Activated T-cell treated with anti-CD3 and anti-CD28 coated beads, Interleukin-2, amount 50 U/mL, for 4 hours (primary cell): ENCODE measurements at regions not wholly inside any gene's neighbourhood (a gene's known extent, or its start where the extent isn't known, plus 50 kb on each side); places are given as distances from the start of the nearest gene placed in this dataset.

Source experiments
- ATAC-seq, 2 donors: fragments of 200-7000 bp; cut with Tn5 transposase; one replicate each; pipeline ENCODE4 v1.10.0; 2021
- DNase-seq: peaks from one replicate; pipeline ENCODE4 v3.0.0-alpha.2; 2020
- H3K27me3 Mint-ChIP-seq: one replicate; pipeline ENCODE4 v1.8.0; 2021; ENCODE audit warnings: low read depth, mixed read lengths
- H3K36me3 Mint-ChIP-seq: one replicate; pipeline ENCODE4 v1.8.0; 2022; ENCODE audit warnings: mixed read lengths; ENCODE audit not compliant: insufficient read depth
- H3K4me1 Mint-ChIP-seq: one replicate; pipeline ENCODE4 v1.8.0; 2021; ENCODE audit warnings: low read depth, mixed read lengths
- H3K4me3 Mint-ChIP-seq: one replicate; pipeline ENCODE4 v1.8.0; 2021; ENCODE audit warnings: mild to moderate bottlenecking, moderate library complexity, mixed read lengths
- H3K9me3 Mint-ChIP-seq: one replicate; pipeline ENCODE4 v1.8.0; 2021; ENCODE audit warnings: mixed read lengths

DNA sequence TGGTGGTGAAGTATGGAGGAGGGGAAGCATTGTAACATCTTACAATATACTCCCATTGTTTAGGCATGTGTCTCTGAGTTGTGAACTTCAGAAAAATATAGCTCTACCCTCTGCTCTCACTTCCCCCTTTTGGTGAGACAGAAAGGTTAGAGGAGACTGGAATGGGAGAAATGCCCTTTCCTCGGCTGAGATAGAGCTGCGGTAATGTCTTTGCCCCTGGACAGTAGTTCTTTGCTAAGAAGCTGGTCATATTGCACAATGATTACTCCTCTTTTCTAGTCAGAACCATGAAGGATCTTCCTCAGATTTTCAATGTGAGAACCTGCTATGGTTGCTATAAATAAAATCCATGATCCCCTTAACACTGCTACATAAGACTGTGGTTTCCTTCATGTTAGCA lies 171.0 kb downstream of the SEM1 start:
- ATAC-seq (no peak), DNase-seq (no peak)
- Mint-ChIP-seq H3K27me3 (peaks cover 5% of the 10 kb centered on the region), H3K9me3 (no peaks in the 10 kb centered on the region), H3K4me3 (no peak overlapping the region), H3K36me3 (no peaks in the 10 kb centered on the region), H3K4me1 (no peaks in the 10 kb centered on the region)

DNA sequence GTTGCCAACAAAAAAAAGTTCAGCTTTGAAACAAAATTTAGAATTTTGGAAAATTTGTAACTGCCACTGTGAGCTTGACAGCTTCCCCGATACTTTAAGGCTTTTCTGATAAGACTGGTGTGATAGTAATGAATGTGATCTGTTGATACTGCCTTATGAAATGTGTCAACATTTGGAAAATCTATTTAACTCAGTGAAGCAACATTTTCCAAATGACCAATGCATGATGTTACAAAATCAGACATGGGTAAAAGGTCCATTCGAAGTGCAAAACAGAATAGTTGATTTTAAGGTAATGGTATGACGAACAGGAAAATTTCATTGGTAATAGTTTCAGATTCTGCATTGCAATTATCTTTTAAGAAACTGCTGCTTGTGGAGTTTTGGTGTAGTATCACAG lies 175.4 kb downstream of the SEM1 start:
- Mint-ChIP-seq H3K27me3 (peaks cover 2% of the 10 kb centered on the region), H3K4me3 (no peak overlapping the region), H3K9me3 (no peaks in the 10 kb centered on the region), H3K4me1 (no peaks in the 10 kb centered on the region), H3K36me3 (no peaks in the 10 kb centered on the region)
- DNase-seq (no peak), ATAC-seq (no peak)

DNA sequence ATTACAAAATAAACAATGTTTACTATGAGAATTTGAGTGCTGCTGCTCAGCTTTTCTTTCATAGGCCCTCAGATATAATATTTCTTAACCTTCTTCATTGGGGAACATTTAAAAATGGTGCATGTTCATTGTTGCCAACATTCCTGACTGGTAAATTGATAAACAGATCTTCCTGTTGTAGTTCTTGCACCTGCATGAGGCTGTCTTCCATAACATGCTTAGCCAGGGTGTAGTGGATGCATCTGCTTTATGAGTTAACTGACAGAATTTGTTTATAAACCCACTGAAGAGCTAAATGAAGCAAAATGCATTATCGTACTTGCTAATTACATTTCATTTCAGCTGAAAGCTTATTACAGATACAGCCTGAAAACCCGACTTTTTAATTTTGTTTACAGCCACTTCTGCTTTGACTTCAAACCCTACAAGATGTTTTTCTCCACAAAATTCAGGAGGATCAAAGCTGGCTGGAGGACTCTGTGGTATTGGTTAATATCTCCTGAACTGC lies 177.2 kb downstream of the SEM1 start:
- no peak for ATAC-seq
- no peaks in the 10 kb centered on the region for H3K4me1 Mint-ChIP-seq

GRCh38 chr7:96531331-96531730 lies 178.3 kb downstream of the SEM1 start:
- H3K4me3 Mint-ChIP-seq, result no peak overlapping the region
- no peaks in the 10 kb centered on the region for H3K9me3 Mint-ChIP-seq

More for the DNA sequence above, 177.2 kb downstream of the SEM1 start:
- Mint-ChIP-seq H3K9me3 (no peaks in the 10 kb centered on the region), H3K36me3 (no peaks in the 10 kb centered on the region), H3K4me3 (no peak overlapping the region), H3K27me3 (peaks cover 2% of the 10 kb centered on the region)
- DNase-seq, result no peak

DNA sequence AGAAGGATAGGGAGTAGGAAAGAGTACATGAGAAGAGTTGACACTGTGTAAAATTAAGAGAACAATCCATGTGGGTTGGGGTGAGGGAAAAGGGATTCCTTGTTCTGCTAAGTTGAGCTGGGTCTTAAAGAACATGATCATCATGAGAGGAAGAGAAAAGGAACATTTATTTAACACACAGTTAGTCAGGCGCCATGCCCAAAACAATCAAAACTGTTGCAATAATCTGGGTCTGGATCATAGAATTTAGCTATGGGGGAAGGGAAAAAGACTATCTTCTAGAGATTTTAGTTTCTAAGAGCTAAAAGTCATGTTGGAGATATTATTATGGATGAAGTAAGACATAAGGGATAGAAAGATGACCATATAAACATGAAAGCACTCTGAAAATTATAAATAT lies 178.9 kb downstream of the SEM1 start:
- DNase-seq (no peak), ATAC-seq (no peak)
- H3K4me3 Mint-ChIP-seq, result no peak overlapping the region
- H3K27me3 Mint-ChIP-seq, result peaks cover 9% of the 10 kb centered on the region
- H3K4me1 Mint-ChIP-seq, result no peaks in the 10 kb centered on the region
- H3K36me3 Mint-ChIP-seq, result no peaks in the 10 kb centered on the region
- no peaks in the 10 kb centered on the region for H3K9me3 Mint-ChIP-seq

More at GRCh38 chr7:96531331-96531730, 178.3 kb downstream of the SEM1 start:
- H3K36me3 Mint-ChIP-seq, result no peaks in the 10 kb centered on the region
- DNase-seq, result no peak
- no peak for ATAC-seq
- peaks cover 6% of the 10 kb centered on the region for H3K27me3 Mint-ChIP-seq
- H3K4me1 Mint-ChIP-seq, result no peaks in the 10 kb centered on the region

DNA sequence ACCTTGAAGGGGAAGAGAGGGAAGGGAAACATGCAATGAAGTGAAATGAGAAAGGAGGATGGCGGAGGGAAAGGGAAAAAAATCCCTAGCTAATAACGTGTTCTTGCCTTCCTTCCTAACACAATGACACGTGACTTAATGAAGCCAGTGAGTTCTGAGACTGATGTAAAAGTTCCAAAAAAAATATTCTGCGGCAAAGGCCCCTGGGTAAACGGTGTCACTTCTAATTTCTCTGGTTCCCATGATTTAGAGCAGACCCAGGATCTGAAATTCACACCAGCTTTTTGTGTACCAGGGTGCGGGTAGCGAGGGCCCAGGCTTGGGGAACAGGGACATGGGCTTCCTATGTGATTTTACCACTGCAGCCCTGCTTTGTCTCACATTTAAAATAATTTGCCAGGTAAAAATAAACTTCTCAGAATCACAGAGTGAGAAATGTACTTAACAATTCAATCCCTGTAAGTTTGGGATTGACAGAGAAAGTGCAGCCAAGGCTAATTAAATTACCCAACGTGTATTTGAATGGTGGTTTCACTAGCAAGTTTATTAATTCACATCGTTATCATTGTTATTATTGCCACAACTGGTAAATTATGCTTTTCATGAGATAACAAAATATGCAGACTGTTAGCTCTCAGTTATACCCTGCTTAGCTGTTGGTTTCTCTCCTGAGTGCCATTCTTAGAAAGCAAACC lies 182.4 kb downstream of the SEM1 start:
- Mint-ChIP-seq H3K4me1 (no peaks in the 10 kb centered on the region), H3K9me3 (no peaks in the 10 kb centered on the region), H3K36me3 (no peaks in the 10 kb centered on the region), H3K27me3 (peaks cover 9% of the 10 kb centered on the region), H3K4me3 (no peak overlapping the region)
- ATAC-seq (no peak), DNase-seq (no peak)

GRCh38 chr7:96526496-96526895 lies 183.2 kb downstream of the SEM1 start:
- no peaks in the 10 kb centered on the region for H3K36me3 Mint-ChIP-seq
- DNase-seq (no peak), ATAC-seq (no peak)
- no peaks in the 10 kb centered on the region for H3K4me1 Mint-ChIP-seq
- H3K4me3 Mint-ChIP-seq, result no peak overlapping the region
- H3K27me3 Mint-ChIP-seq, result peaks cover 9% of the 10 kb centered on the region
- H3K9me3 Mint-ChIP-seq, result no peaks in the 10 kb centered on the region

DNA sequence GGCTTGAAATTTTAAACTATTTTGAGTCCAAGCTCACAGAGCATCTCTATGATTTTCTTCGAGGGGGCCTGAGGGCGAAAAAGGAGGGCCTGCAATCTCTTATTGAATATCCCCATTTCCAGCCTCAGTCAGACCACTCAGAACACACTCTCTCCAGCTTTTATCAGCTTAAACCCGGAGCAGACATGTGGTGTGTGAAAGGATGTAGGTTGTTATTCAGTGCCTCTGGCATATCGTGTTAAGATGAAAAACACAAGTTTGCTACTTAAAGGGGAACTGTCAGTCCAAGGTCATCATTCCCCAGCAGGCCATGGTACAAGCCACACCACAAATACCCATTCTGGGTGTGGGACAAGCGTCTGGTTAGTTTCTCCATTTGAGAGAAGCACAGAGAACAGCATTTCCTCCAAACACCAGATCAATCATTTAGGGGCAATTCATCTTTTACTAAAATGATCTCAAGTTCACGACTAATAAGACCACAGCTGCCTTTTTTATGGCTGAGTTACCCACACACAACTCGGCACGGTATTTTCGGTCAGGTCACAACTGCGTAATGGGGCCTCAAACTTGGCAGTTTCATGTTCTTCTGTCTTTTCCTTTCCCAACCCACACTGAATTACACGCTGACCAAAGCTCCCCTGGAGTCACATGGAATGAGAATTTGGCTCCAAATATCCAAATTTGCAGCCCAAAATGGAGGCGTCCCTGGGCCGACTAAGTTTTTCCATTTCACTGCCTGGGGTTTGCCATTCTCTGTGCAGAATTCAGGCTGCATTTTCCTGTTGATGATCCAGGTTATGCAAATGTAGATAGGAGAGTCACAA lies 188.4 kb downstream of the SEM1 start:
- Mint-ChIP-seq H3K36me3 (no peaks in the 10 kb centered on the region), H3K9me3 (no peaks in the 10 kb centered on the region), H3K4me3 (no peak overlapping the region), H3K4me1 (no peaks in the 10 kb centered on the region), H3K27me3 (peaks cover 11% of the 10 kb centered on the region)
- DNase-seq, result no peak
- ATAC-seq, result no peak

GRCh38 chr7:96508371-96508770 lies 186.5 kb upstream of the SLC25A13 start:
- ATAC-seq (no peak), DNase-seq (no peak)
- no peaks in the 10 kb centered on the region for H3K4me1 Mint-ChIP-seq
- H3K27me3 Mint-ChIP-seq, result peaks cover 12% of the 10 kb centered on the region
- H3K4me3 Mint-ChIP-seq, result no peak overlapping the region
- H3K36me3 Mint-ChIP-seq, result no peaks in the 10 kb centered on the region
- H3K9me3 Mint-ChIP-seq, result no peaks in the 10 kb centered on the region

DNA sequence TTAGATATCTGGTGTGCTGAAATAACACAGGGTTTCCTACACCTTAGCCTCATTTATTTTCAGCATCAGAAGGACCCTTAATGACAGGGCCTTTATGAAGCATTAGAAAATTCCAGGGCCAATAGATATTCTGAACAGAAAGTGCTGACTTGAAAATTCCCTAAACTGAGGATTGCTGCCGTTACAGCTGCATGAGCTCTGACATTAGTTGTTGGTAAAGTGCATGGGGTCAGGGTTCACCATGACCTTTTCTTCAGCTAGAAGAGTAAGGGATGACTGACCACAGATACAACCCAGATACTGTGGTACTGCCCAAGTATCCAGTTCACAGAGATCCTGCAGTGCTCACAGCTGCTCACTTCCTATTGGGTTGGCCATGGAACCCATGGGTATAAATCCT lies 181.7 kb upstream of the SLC25A13 start:
- Mint-ChIP-seq H3K4me1 (no peaks in the 10 kb centered on the region), H3K27me3 (no peaks in the 10 kb centered on the region), H3K9me3 (no peaks in the 10 kb centered on the region), H3K36me3 (no peaks in the 10 kb centered on the region), H3K4me3 (no peak overlapping the region)
- DNase-seq (no peak), ATAC-seq (no peak)

- ATAC-seq (no peak), DNase-seq (no peak)
- H3K4me1 Mint-ChIP-seq, result no peaks in the 10 kb centered on the region
- H3K4me3 Mint-ChIP-seq, result no peak overlapping the region
- H3K36me3 Mint-ChIP-seq, result no peaks in the 10 kb centered on the region
- H3K9me3 Mint-ChIP-seq, result no peaks in the 10 kb centered on the region
- no peaks in the 10 kb centered on the region for H3K27me3 Mint-ChIP-seq
Observed at GRCh38 chr7:96501318-96501717, 179.4 kb upstream of the SLC25A13 start.

DNA sequence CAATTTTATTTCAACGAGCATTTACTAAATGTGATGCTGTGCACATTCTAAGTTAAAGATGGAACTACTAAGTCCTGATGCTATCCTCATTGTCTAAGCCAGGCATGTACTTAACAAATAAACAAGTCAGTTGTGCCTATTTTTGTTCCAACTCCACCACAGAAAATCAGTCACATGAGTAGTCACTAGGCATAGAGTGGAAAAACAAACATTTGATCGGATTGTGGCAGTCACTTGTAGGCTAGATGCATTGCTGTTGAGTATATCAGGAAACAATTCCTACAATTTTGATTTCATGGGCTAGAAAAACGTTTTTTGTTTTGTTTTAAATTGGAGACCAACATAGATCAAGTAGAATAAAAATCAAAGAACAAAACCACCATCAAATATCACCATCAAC lies 177.6 kb upstream of the SLC25A13 start:
- Mint-ChIP-seq H3K27me3 (no peaks in the 10 kb centered on the region), H3K9me3 (no peaks in the 10 kb centered on the region), H3K4me3 (no peak overlapping the region), H3K4me1 (peaks cover 5% of the 10 kb centered on the region), H3K36me3 (no peaks in the 10 kb centered on the region)
- ATAC-seq, result no peak
- no peak for DNase-seq

DNA sequence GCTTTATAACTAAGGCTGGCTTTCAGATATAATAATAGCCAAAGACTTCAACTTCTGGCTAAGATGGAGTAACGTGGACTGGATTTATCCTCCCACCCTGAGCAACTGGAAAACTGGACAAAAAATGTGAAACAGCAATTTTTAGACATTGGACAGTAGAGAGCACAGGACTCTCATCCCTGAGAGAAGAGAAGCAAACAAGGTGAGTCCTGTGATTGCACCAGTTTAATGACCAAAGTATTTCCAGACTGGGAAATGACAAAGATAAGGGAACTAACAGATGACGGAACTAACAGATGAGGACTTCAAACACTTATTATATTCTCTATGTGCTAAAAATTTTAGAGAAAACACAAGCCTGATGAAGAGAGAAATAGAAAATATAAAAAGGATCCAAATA lies 175.7 kb upstream of the SLC25A13 start:
- H3K27me3 Mint-ChIP-seq, result peaks cover 2% of the 10 kb centered on the region
- no peak overlapping the region for H3K4me3 Mint-ChIP-seq
- no peaks in the 10 kb centered on the region for H3K36me3 Mint-ChIP-seq
- no peak for DNase-seq
- H3K9me3 Mint-ChIP-seq, result no peaks in the 10 kb centered on the region
- H3K4me1 Mint-ChIP-seq, result peaks cover 5% of the 10 kb centered on the region
- ATAC-seq, result no peak

DNA sequence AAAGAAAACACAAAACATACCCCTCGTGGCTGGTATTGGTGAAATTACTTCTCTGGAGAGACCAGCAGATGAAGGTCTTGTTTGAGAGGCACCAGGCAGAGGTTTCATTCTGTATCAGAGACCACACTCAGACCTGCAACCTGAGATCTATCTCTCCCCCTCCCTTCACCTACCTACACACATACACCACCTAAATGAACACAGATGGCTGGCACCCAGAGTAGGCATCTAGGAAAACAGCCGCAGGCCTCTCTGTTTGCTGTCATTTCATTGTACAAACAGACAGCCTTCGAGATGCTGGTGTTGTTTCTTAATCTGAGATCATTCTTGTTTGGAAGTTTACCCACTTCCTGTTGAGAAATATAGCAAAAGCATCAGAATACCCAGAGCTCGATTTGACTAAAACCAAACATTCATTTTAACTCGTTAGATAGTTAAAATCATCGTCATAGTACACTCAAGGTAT lies 173.9 kb upstream of the SLC25A13 start:
- no peak overlapping the region for H3K4me3 Mint-ChIP-seq
- DNase-seq, result no peak

DNA sequence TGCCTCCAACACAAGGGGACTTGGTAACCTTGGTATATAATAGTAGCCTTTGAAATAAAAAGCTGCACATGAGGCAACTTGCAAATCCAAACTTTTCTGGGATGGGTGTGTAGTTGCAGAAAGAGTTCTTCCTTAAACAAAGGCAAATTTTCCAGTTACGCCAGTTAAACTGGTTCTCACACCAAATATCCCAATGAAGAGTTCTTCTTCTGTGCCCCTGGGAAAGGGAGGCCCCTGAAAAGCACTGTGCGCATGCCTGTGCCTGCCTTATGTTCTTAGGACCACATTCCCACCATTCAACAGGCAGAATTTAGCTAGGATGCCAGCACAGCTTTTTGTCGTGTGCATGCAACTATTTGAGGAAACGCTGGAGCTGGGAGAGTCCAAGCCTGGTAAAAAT lies 164.8 kb upstream of the SLC25A13 start:
- Mint-ChIP-seq H3K4me1 (peaks cover 3% of the 10 kb centered on the region), H3K4me3 (no peak overlapping the region), H3K36me3 (no peaks in the 10 kb centered on the region), H3K27me3 (no peaks in the 10 kb centered on the region), H3K9me3 (no peaks in the 10 kb centered on the region)
- no peak for ATAC-seq
- no peak for DNase-seq

More for the DNA sequence above, 173.9 kb upstream of the SLC25A13 start:
- no peaks in the 10 kb centered on the region for H3K9me3 Mint-ChIP-seq
- peak; percentile 55 to 76 for ATAC-seq
- peaks cover 5% of the 10 kb centered on the region for H3K4me1 Mint-ChIP-seq
- H3K27me3 Mint-ChIP-seq, result peaks cover 2% of the 10 kb centered on the region
- no peaks in the 10 kb centered on the region for H3K36me3 Mint-ChIP-seq
